GM18520 (cell line): ENCODE measurements at regions not wholly inside any gene's neighbourhood (a gene's known extent, or its start where the extent isn't known, plus 50 kb on each side); places are given as distances from the start of the nearest gene placed in this dataset.

ENCODE experiments used
- ATAC-seq: cut with Tn5 transposase; IDR thresholded peaks from one replicate; pipeline ENCODE4 v1.9.1; 2021; ENCODE audit not compliant: unreplicated experiment

GRCh38 chr1:4307911-4308545 lies 346.4 kb upstream of the AJAP1 start:
- ATAC-seq, result no peak

DNA sequence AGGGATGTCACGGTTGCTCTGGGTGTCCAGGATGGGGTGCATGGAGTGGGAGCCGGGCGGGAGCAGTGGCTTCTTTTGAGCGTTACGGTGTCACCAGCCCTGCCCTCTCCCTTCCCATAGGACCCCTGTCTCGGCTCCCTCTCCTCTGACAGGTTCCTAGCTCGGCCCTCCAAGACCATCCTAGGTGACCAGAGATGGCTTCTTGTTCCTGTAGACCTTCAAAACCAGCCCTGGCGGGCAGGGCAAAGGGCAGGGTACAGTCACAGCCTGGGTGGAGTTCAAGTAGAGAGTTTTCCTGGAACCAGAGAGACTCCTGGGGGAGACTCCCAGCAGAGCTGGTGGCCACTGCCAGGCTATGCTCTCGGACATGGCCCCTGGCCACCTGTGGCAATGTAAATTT lies 345.6 kb upstream of the AJAP1 start:
- ATAC-seq, result no peak

GRCh38 chr1:4309676-4310320 lies 344.6 kb upstream of the AJAP1 start:
- ATAC-seq, result no peak

DNA sequence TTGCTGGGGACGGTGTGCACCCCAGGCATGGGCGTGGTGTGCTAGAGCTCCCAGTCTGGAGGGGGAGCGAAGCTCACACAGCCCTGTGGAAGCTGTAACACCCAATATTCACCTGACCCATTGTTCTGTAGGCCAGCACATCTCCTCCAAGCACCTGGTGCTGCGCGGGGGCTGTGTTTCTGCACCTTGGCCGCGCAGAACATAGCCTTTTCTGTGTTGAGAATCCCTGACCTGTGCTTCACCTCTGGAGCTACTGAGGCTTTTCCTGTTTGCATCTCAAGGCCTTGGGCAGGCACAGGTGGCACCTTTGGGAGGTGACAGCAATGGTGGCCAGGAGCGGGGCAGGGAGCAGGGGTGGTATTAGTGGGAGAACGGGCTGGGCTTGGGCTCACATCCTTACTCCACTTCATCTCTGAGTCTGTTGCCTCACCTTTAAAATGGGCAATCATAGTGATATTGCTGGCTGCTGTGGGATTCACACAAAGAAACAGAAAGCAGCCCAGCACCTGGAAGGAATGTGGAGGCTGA lies 343.9 kb upstream of the AJAP1 start:
- ATAC-seq, result no peak

GRCh38 chr1:4312024-4312423 lies 342.4 kb upstream of the AJAP1 start:
- no peak for ATAC-seq

DNA sequence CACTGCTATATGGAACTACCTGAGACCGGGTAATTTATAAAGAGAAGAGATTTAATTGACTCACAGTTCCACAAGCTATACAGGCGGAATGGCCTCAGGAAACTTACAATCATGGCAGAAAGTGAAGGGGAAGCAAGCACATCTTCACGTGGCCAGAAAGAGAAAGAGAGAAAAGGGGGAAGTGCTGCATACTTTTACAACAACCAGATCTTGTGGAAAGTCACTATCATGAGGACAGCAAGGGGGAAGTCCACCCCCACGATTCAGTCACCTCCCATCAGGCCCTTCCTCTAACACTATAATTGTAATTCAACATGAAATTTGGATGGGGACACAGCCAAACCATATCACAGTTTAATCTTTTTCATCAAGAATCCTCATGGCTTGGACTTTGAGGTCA lies 339.2 kb upstream of the AJAP1 start:
- ATAC-seq, result no peak

DNA sequence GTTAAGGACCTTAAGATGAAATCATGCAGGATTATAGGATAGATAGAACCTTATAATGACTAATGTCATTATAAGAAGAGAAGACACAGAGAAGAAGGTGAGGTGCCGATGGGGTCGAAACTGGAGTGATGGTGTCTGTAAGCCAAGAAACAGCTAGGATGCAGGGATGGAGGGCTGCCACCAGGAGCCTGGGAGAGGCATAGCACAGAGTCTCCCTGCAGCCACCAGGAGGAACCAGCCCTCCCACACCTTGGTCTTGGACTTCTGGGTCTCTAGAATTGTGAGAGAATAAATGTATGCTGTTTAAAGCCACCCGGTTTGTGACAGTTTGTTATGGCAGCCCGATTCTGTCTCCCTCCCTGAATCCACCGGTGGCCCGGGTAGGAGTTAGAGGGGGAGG lies 337.2 kb upstream of the AJAP1 start:
- no peak for ATAC-seq

DNA sequence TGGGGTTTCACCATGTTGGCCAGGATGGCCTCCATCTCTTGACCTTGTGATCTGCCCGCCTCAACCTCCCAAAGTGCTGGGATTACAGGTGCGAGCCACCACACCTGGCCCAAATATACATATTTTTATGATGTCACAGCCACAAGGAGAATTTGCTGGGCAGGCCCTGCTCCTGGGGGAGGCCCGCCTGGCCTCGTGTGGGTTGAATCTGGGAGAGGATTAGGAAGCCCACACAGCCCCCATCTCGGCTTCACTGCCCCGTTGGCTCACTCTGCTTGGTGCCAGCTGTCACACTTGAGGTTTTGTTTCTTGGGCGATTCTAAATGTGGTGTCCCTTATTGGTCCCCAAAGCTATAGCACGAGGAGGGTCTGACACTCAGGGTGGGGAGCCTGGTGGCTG lies 335.7 kb upstream of the AJAP1 start:
- ATAC-seq, result no peak

GRCh38 chr1:4319496-4319895 lies 334.9 kb upstream of the AJAP1 start:
- ATAC-seq, result no peak

GRCh38 chr1:4322881-4323280 lies 331.5 kb upstream of the AJAP1 start:
- ATAC-seq, result no peak

DNA sequence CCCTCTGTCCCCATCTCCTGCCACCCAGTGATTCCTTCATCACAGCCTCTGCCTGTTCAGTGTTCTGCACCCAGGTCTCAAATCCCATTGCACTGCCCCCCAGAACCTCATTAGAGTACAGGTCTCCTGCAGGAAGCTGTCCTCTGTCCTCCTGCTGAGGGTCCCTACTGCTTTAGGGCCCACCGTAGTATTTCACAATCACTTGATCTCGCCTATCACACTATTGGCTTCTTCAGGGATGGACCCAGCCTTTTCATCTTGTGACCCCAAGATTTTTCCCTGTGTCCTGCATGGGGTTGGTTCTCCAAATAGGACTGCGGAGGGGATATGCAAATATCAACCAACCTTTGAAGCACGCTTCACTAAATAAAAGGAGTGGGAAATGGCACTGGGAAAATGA lies 331.1 kb upstream of the AJAP1 start:
- ATAC-seq, result no peak

DNA sequence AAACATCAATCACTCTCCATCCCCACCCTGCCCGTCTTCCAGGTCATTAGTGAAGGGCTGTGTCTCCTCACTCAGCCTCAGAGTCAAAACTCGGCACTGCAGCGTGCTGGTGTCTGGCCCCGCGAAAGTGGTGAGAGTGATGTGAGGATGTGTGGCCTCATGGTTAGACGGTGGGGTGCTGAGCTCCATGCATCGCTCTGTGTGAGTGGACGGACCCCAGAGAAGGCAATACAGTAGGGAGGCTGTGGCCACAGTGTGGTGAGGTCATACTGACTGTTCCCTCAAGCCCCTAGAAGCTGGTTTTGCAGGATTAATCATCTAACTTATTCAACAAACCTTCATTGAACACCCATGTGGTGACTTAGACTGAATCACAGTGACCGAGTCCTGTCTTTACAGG lies 329.9 kb upstream of the AJAP1 start:
- no peak for ATAC-seq

GRCh38 chr1:4327142-4327541 lies 327.3 kb upstream of the AJAP1 start:
- no peak for ATAC-seq

GRCh38 chr1:4328402-4329071 lies 325.9 kb upstream of the AJAP1 start:
- ATAC-seq, result no peak

DNA sequence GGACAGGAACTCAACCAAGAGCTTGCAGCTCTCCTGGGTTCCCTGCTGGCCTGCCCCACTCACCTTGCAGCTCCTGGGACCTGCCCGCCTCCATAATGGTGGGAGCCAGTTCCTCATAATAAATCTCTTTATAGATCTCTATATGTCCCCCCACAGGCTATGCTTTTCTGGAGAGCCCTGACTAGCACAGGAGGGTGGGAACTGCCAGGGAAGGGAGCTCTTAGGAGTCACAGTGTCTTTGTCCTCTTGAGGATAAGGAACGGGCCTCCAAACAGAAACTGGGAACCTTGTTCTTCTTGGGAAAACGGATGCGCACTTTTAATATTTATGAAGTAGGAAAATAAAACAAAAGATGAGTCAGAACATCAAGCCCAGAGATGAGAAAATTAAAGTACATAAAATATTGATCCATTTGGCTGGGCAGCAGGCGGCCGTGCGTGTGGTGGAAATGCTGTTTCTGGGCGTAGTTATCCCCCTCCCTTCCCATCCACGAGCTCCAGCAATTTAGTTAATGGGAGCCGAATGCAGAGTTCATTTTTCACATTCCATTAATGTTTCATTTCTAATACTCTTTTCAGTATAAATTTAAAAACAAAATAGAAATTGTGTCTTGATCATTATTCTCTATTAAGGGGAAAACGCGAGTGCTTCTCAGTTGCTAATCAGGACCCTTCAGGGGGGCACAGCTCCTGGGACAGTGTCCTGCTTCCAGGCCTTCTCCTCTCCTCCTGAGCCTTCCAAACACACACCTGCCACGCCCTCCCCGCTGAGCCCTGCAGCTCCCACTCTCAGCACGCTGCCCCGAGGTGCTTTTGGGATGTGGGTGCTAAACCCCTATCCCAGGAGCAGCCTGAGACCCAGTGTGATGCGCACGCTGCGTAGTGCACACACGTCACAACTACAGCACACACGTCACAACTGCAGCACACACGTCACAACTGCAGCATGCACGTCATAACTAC lies 323.3 kb upstream of the AJAP1 start:
- no peak for ATAC-seq

DNA sequence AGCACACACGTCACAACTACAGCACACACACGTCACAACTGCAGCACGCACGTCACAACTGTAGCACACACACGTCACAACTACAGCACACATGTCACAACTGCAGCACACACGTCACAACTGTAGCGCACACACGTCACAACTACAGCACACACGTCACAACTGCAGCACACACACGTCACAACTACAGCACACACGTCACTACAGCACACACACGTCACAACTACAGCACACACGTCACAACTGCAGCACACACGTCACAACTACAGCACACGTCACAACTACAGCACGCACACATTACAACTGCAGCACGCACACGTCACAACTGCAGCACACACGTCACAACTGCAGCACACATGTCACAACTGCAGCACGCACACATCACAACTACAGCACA lies 322.6 kb upstream of the AJAP1 start:
- no peak for ATAC-seq

GRCh38 chr1:4336507-4336906 lies 317.9 kb upstream of the AJAP1 start:
- no peak for ATAC-seq

DNA sequence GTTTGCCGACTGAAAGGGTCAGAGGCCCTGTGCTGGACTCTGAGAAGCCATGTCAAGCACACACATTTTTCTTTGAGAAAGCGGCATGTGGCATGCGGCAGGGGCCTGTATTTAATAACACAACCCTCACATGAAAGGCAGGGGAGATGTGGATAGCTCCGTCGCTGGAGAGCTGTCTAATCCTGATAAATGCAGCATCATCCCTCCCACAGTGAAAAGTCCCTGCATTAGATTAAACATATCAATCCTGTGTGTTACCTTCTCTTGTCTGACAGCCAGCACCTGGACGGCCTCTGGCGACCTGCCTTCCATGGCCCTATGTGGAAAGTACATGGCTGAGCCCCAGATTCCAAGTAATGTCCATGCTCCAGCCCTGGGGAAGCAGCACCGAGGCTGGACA lies 313.0 kb upstream of the AJAP1 start:
- no peak for ATAC-seq

DNA sequence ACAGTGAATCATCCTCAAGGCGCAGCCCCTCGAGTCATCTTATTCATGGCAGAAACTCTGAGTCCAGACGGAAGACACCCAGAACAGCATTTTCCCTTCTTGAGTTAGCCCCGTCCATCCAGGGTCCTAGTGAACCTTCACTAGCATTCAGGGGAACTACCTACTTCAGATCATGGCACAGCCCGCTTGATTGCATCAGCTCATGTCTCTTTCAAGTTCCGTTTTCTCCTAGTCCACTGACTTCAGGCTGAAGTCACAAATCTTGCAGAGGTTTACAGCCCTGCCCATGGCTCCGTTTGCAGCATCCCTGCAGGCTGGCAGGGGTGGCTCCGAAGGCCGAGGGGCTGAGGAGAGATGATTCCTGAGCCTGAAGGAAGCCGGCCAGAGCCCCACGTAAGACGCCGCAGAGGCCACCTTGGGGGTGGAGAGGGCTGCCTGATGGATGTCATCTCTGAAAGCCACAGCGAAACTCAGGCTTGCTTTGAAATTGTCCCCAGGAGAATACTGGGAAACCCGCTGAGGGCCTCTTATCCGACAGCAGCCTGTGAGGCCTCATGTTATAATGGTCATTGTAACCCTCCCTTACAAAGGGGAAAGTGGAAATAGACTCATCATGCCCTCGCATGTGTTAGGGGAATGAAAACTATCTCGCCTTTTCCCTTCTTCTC lies 310.2 kb upstream of the AJAP1 start:
- no peak for ATAC-seq

DNA sequence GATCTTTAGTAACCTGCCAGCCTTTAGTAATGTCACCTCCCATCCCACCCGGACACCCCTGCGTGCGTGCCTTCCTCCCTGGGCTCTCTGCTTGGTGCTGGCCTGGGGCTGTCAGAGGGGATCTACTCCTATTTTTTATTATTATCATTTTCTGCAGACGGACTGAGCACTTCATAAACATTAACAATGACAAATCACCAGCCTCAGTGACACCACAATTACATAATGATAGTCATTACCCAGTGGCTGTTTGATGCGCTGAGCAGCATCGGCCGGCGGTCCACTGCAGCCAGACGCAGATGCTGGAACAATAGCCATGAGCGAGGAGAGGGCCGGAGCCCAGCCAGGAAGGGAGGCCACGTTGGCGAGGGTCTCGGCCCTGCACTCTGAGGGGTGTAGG lies 309.3 kb upstream of the AJAP1 start:
- ATAC-seq, result no peak

GRCh38 chr1:4346131-4346530 lies 308.3 kb upstream of the AJAP1 start:
- ATAC-seq, result no peak
